SK-N-SH (cell line): ENCODE measurements at regions not wholly inside any gene's neighbourhood (a gene's known extent, or its start where the extent isn't known, plus 50 kb on each side); places are given as distances from the start of the nearest gene placed in this dataset.

Experiments
- GATA2 ChIP-seq: sonication (generic); formaldehyde crosslinking; IDR thresholded peaks from 2 replicates; pipeline ENCODE4 v1.5.0; 2020; ENCODE audit warnings: mild to moderate bottlenecking, missing genetic modification reagents
- JUND ChIP-seq: IDR thresholded peaks from 2 replicates; pipeline ENCODE4 v1.4.0; 2012
- NFIC ChIP-seq: IDR thresholded peaks from 2 replicates; pipeline ENCODE4 v1.4.0; 2012; ENCODE audit warnings: borderline replicate concordance
- RAD21 ChIP-seq: IDR thresholded peaks from 2 replicates; pipeline ENCODE4 v1.6.1; 2012; ENCODE audit warnings: mild to moderate bottlenecking, low read length
- YY1 ChIP-seq: IDR thresholded peaks from 2 replicates; pipeline ENCODE4 v1.4.0; 2012; ENCODE audit warnings: low read depth, mild to moderate bottlenecking
- TF ChIP-seq, protein P1 (sequence below): IDR thresholded peaks from 2 replicates; pipeline ENCODE4 v1.4.0; 2012; ENCODE audit warnings: low read depth
- TF ChIP-seq, protein P2 (sequence below): fragments of 200-600 bp; sonication (generic); IDR thresholded peaks from 2 replicates; pipeline ENCODE4 v1.6.1; 2017; ENCODE audit warnings: antibody characterized with exemption, mild to moderate bottlenecking, moderate library complexity

DNA sequence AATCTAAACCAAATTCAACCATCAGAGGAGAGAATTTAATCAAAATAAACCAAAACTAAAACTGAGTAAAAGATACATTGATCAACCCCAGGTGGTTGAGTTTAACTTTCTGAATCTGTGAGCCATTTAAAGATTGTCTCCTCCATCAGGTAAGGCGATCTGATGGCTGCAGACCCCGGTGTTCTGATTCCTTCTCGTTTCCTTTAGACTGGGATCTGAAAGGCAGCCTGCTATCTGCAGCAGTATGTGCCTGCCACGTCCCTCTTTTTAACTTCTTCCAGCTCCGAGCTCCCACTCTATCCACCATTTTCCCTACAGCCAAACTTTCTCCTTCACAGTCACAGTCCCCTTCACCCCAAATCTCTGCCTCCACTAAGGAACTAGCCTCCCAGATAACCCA, 66.1 kb upstream of the ARHGAP32 start:
- TF ChIP-seq YY1 (no peak), GATA2 (CRISPR knock-in tag) (no peak), NFIC (no peak), JUND (no peak), RAD21 (no peak)
- TF ChIP-seq, protein P1, sequence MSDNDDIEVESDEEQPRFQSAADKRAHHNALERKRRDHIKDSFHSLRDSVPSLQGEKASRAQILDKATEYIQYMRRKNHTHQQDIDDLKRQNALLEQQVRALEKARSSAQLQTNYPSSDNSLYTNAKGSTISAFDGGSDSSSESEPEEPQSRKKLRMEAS: no peak
- TF ChIP-seq, protein P2, sequence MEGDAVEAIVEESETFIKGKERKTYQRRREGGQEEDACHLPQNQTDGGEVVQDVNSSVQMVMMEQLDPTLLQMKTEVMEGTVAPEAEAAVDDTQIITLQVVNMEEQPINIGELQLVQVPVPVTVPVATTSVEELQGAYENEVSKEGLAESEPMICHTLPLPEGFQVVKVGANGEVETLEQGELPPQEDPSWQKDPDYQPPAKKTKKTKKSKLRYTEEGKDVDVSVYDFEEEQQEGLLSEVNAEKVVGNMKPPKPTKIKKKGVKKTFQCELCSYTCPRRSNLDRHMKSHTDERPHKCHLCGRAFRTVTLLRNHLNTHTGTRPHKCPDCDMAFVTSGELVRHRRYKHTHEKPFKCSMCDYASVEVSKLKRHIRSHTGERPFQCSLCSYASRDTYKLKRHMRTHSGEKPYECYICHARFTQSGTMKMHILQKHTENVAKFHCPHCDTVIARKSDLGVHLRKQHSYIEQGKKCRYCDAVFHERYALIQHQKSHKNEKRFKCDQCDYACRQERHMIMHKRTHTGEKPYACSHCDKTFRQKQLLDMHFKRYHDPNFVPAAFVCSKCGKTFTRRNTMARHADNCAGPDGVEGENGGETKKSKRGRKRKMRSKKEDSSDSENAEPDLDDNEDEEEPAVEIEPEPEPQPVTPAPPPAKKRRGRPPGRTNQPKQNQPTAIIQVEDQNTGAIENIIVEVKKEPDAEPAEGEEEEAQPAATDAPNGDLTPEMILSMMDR: no peak
